ENCODE measurements at regions not wholly inside any gene's neighbourhood (a gene's known extent, or its start where the extent isn't known, plus 50 kb on each side); places are given as distances from the start of the nearest gene placed in this dataset.

DNA sequence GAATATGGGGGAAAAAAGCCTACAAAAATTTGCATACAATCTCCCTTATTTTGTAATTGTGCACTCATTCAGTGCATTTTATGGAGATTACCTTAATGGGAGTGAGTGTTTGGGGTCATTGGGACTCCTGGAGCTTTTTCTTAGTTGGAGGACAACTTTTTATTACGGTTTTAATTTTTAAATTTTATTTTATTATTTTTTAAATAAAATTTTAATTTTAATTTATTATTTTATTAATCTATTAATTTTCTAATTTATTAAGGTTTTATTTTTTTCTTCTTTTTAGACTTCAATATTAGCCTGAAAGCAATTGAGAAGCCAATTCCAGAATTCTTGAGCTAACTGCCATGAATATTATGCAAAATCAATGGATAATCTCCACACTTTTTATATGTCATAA is 355.0 kb downstream of the SOCS6 start:
- ChIA-PET CTCF (no interaction called here), POLR2A (ENCODE audit: low non-redundant PET) (no interaction called here)
- no peak for DNase-seq (ENCODE audit: low spot score)
- TF ChIP-seq, protein P1, sequence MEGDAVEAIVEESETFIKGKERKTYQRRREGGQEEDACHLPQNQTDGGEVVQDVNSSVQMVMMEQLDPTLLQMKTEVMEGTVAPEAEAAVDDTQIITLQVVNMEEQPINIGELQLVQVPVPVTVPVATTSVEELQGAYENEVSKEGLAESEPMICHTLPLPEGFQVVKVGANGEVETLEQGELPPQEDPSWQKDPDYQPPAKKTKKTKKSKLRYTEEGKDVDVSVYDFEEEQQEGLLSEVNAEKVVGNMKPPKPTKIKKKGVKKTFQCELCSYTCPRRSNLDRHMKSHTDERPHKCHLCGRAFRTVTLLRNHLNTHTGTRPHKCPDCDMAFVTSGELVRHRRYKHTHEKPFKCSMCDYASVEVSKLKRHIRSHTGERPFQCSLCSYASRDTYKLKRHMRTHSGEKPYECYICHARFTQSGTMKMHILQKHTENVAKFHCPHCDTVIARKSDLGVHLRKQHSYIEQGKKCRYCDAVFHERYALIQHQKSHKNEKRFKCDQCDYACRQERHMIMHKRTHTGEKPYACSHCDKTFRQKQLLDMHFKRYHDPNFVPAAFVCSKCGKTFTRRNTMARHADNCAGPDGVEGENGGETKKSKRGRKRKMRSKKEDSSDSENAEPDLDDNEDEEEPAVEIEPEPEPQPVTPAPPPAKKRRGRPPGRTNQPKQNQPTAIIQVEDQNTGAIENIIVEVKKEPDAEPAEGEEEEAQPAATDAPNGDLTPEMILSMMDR (conservative IDR thresholded peaks at IDR 0.05; ENCODE audit: low read depth) = no peak
- no peak overlapping the region for H3K27ac ChIP-seq

DNA sequence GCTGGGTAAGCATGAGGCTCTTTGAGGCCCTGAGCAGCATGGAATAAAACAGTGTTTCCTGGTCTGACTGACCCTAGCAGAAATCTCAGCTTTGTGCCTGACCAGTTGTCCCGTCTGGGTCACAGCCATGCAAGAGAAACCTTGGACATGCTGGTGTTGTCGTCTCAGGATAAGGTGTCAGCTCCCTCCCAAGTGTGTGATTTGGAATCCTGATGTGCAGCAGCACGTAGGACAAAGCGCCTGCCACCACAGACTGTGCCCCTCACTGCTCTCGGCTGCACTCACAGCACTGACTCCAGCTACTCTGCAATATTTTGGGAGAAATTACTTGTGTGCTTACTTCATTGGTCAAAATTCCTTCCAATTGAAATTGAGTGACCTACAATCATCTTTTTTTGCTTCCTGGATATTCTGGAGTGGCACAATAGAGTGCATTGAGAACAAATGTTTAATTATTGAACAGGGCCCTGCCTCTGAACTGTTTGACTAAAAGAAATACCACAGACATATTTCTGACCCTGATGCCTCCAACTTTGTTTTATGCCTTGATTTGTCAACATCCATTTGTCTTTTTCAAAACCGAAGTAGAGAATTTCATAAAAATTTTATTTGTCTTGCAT is 352.4 kb downstream of the SOCS6 start:
- no peak overlapping the region for H3K27ac ChIP-seq
- CTCF ChIA-PET = no interaction called here
- DNase-seq (ENCODE audit: low spot score) = no peak
- TF ChIP-seq, protein P1 (conservative IDR thresholded peaks at IDR 0.05; ENCODE audit: low read depth) = no peak
- POLR2A ChIA-PET (ENCODE audit: low non-redundant PET) = no interaction called here

DNA sequence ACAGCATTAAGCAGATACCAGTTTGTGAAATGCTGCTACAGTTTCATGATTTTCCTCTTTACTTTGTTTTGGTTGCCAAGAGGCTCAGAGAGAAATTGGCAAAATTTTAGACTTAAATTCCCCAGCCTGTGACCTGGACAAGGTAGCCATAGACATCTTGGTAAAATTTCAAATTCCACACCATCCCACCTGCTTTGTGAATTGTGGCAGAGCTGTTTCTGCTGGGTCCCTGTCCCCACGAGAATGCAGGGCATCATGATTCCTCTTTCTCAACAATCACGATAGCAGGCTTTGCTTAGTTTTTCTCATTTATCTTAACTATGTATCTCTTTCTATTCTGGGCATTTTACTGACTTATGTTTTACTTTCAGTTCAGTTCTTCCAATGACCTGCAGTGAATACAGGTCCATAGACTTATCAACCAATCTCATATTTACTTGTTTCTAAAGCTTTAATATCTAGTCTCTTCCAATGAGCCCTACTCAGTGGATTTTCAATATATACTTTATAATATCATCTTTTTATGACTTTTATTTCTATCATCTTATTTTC is 351.6 kb downstream of the SOCS6 start:
- H3K27ac ChIP-seq = no peak overlapping the region
- DNase-seq (ENCODE audit: low spot score) = no peak
- TF ChIP-seq, protein P1 (conservative IDR thresholded peaks at IDR 0.05; ENCODE audit: low read depth) = no peak
- ChIA-PET CTCF (no interaction called here), POLR2A (ENCODE audit: low non-redundant PET) (no interaction called here)

DNA sequence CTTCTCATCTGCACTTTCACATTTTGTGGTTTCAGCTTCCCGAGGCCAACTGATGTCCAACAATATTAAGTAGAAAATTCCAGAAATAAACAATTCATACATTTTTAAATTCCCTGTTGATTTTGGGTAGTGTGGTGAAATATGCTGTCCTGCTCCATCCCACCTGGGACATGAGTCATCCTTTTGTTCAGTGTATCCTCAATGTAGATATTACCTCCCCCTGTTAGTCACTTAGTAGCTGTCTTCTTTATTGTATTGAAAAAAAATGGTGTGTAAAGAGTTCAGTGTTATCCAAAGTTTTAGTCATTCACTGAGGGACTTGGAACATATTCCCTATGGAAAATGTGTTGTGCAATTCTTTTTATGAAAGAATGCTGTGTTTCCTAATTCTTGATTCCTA is 348.1 kb downstream of the SOCS6 start:
- peak; percentile 10 for DNase-seq (ENCODE audit: low spot score)
- POLR2A ChIA-PET (ENCODE audit: low non-redundant PET) = no interaction called here
- CTCF ChIA-PET = no interaction called here
- H3K27ac ChIP-seq = no peak overlapping the region
- TF ChIP-seq, protein P1 (conservative IDR thresholded peaks at IDR 0.05; ENCODE audit: low read depth) = no peak

DNA sequence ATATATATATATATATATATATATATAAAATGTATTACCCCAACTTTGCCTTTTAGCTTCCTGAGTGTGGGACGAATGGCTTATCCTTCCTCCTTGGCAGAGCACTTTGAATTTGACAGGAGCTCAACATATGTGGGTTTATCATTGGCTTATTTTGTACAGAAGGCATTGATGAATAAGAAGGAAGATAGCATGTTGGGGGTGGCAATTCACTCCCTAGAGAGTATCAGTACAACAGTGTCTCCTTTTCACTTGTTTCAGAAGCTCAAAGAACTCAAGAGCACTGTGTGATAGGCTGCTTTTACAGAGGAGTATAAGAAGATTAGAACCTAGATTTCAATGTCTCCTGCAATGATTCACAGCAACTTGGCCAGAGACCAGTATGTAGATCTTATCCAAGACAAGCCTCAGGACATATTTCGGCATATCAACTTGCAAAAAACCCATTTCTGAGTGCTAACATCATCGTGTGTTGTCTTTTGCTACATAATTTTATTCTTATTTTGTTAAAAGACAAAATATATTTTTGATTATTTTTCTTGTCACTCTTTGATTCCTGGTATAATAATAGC is 345.8 kb downstream of the SOCS6 start:
- no peak overlapping the region for H3K27ac ChIP-seq
- ChIA-PET CTCF (no interaction called here), POLR2A (ENCODE audit: low non-redundant PET) (no interaction called here)
- TF ChIP-seq, protein P1 (conservative IDR thresholded peaks at IDR 0.05; ENCODE audit: low read depth) = no peak
- DNase-seq (ENCODE audit: low spot score) = no peak

DNA sequence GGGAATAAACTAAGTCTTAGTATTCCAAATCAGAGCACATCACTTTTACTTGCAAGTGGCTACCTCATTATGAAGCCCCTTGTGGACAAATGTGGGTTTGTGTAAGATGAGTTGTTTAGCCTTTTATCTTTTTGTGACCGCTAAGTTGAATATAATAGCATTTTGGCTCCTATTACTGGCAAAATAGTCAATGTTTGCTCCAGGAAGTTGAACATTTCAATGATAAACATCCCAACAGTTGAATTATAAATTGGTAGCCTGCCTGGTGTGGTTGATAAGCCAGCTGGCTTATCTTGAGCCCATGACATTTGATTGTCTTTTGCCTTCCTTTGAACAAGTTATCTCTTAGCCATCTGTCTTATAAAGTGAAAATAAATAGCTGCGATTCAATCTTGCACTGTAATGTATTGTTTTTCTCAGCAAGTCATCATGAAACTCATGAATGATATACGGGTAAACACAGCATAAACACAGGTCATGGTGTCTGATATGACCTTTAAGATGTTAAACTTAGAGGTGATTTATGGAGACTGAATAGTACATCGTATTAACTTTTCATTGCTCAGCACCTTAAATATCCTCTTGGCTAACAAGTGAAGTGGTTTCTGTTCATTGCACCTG is 338.4 kb downstream of the SOCS6 start:
- ChIA-PET POLR2A (ENCODE audit: low non-redundant PET) (no interaction called here), CTCF (no interaction called here)
- no peak for DNase-seq (ENCODE audit: low spot score)
- no peak overlapping the region for H3K27ac ChIP-seq
- TF ChIP-seq, protein P1 (conservative IDR thresholded peaks at IDR 0.05; ENCODE audit: low read depth) = no peak
